AG04450 (cell line): ENCODE measurements at regions not wholly inside any gene's neighbourhood (a gene's known extent, or its start where the extent isn't known, plus 50 kb on each side); places are given as distances from the start of the nearest gene placed in this dataset.

Source experiments
- CTCF ChIA-PET: fragments of 300-600, 350-600 bp; formaldehyde crosslinking; extraction: SDS; loops from one replicate; lab custom pipeline; 2022; ENCODE audit warnings: antibody characterized with exemption, inconsistent platforms; lab: Charles Lee
- POLR2A ChIA-PET: fragments of 350-600 bp; formaldehyde crosslinking; extraction: SDS; loops from one replicate; lab custom pipeline; 2021; ENCODE audit warnings: antibody characterized with exemption, inconsistent platforms; lab: Yijun Ruan, JAX
- DNase-seq: peaks from one replicate; pipeline ENCODE4 v3.0.0-alpha.2; 2011; ENCODE audit warnings: low read depth, low spot score
- H3K27ac ChIP-seq: one replicate; pipeline ENCODE4 v1.5.1; 2012; ENCODE audit warnings: low read depth, low read length, control low read depth
- H3K27me3 ChIP-seq: one replicate; pipeline ENCODE4 v1.6.0; 2012; ENCODE audit warnings: low read length; ENCODE audit not compliant: control insufficient read depth, insufficient read depth
- H3K4me3 ChIP-seq: 2 replicates; pipeline ENCODE4 v1.5.1; 2011; ENCODE audit warnings: mild to moderate bottlenecking, low read depth, low read length, control low read depth
- H3K9me3 ChIP-seq: 2 replicates; pipeline ENCODE4 v1.5.1; 2012; ENCODE audit warnings: low read length; ENCODE audit not compliant: control insufficient read depth, insufficient read depth
- TF ChIP-seq, protein P1 (sequence below): IDR thresholded peaks from 2 replicates; pipeline ENCODE4 v1.5.1; 2011; ENCODE audit warnings: low read depth, low read length, control low read depth, inconsistent platforms

DNA sequence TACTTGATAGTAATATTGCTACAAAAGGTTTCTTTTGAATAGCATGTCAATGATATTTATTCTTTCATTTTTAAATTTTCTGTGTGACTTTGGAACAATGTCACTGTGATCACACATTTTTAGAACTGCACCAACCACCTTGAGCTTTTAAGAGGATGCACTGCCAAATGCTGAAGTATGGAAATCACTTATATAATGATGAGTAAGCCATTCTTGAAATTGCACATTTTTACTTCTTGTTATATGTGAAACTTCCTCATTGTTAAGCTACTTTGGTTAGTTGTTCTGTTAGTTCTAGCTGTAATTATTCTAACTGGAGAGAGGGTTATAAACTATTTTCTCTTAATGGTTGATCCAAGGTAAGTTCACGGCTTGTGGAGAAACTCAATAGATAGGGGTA, 547.5 kb downstream of the ZIC1 start:
- CTCF ChIA-PET: interaction anchor here (0.6 to 2.7 kb wide), 2 partner anchors 10 to 89 kb away, joined by 4 to 12 read pairs; no protein-coding TSS in a partner anchor
- Histone ChIP-seq H3K4me3 (no peak overlapping the region), H3K27ac (no peak overlapping the region), H3K9me3 (no peaks in the 10 kb centered on the region), H3K27me3 (no peaks in the 10 kb centered on the region)
- TF ChIP-seq, protein P1, sequence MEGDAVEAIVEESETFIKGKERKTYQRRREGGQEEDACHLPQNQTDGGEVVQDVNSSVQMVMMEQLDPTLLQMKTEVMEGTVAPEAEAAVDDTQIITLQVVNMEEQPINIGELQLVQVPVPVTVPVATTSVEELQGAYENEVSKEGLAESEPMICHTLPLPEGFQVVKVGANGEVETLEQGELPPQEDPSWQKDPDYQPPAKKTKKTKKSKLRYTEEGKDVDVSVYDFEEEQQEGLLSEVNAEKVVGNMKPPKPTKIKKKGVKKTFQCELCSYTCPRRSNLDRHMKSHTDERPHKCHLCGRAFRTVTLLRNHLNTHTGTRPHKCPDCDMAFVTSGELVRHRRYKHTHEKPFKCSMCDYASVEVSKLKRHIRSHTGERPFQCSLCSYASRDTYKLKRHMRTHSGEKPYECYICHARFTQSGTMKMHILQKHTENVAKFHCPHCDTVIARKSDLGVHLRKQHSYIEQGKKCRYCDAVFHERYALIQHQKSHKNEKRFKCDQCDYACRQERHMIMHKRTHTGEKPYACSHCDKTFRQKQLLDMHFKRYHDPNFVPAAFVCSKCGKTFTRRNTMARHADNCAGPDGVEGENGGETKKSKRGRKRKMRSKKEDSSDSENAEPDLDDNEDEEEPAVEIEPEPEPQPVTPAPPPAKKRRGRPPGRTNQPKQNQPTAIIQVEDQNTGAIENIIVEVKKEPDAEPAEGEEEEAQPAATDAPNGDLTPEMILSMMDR: no peak
- DNase-seq: no peak
- POLR2A ChIA-PET: no interaction called here

DNA sequence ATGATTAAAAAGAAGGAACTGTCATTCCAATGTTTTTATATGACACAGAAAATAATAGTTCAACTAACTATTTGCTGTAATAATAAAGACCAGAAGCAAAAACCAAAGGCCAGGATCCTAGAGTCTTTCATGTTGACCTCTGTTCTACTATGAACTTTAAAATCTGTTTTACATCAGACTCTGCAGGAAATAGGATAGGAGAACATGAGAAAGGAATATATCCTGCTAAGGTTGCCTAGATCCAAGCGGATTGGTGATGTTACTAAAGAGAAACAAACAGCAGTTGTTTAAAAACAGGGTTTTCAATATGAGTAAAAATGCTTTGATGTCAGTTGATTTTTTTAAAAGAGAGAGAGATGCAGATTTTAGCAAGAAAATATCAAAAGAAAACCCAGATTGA, 549.6 kb downstream of the ZIC1 start:
- no peak for DNase-seq
- Histone ChIP-seq H3K27me3 (no peaks in the 10 kb centered on the region), H3K4me3 (no peak overlapping the region), H3K27ac (no peak overlapping the region), H3K9me3 (no peaks in the 10 kb centered on the region)
- POLR2A ChIA-PET: no interaction called here
- CTCF ChIA-PET: no interaction called here
- TF ChIP-seq, protein P1: no peak

DNA sequence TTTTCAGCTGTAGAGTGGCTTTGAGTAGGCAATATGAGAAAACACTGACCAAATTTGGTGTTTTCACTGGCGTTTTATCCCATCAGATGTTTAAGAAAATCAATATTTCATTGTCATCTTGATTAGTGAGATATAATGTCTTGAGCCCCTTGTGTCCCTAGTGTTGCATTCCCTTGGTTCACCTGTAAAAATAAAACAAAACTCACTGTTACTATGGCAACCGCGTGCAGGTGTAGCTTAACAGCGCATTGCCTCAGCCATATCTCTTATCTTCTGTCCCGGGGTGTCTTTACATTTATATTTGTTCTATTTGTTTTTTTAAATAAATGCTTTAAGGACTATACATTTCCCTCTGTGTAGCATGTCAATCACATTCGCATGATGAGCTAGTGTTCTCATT, 551.6 kb downstream of the ZIC1 start:
- no peak for DNase-seq
- no peaks in the 10 kb centered on the region for H3K27me3 ChIP-seq
- no peak overlapping the region for H3K27ac ChIP-seq
- TF ChIP-seq, protein P1: no peak
- H3K9me3 ChIP-seq: no peaks in the 10 kb centered on the region
- ChIA-PET POLR2A (no interaction called here), CTCF (interaction anchor here (1.8 kb wide), 1 partner anchor 15 kb away, joined by 6 read pairs; no protein-coding TSS in a partner anchor)
- H3K4me3 ChIP-seq: no peak overlapping the region

DNA sequence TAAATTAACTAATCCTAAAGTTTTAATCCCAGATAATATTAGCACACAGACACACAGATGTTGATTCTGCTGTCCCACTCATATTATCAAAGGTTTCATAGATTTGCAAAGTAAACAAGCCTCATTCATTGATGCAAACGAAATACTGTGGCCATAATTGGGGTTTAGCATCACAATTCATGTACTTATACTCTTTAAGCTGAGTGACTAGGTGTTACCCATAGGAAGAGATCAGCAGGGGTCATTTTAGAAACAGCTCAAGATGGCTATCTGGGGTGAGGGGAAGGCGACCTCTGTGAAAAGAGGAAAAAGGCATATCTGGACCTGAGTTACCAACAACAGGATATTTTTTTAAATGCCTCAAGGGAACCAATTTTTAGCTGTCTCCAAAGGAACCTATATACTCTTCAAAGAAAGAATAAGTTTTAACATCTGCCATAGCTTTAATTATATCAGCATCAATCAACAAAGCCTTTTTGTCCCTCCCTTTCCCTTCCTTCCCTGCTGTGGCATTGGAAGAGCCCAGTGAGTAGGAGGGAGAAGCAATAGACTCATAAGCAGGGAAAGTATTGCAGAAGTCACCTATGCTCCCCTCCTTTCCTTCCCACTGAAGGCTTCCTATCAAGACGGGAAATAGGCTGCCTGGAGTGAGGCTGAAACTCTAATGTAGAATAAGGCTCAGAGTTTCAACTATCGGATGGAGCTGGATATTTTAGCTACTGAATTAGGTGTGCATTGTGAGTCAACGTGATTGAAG, 553.4 kb downstream of the ZIC1 start:
- no peaks in the 10 kb centered on the region for H3K27me3 ChIP-seq
- no peak for DNase-seq
- H3K27ac ChIP-seq: no peak overlapping the region
- TF ChIP-seq, protein P1: no peak
- no peaks in the 10 kb centered on the region for H3K9me3 ChIP-seq
- ChIA-PET CTCF (interaction anchor here (2.0 kb wide), 1 partner anchor 17 kb away, joined by 9 read pairs; no protein-coding TSS in a partner anchor), POLR2A (no interaction called here)
- no peak overlapping the region for H3K4me3 ChIP-seq

DNA sequence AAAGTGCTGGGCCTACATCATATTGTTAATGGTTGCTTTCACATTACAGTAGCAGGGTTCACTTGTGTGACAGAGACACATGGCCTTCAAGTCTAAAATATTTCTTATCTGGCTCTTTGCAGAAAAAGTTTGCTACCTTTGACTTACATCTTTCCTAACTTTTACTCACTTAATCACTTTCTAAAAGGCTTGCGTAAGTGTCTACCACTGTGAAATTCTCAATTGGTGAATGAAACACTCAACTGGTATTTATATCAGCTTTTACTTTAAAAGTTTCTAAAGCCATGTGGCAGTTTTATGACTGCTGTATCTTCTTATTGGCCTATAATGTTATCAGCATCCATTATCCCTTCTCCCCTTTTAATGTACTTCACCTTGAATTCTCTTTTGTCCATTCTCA, 554.5 kb downstream of the ZIC1 start:
- H3K4me3 ChIP-seq: no peak overlapping the region
- TF ChIP-seq, protein P1: no peak
- H3K27ac ChIP-seq: no peak overlapping the region
- ChIA-PET POLR2A (no interaction called here), CTCF (interaction anchor here (2.0 kb wide), 1 partner anchor 18 kb away, joined by 9 read pairs; no protein-coding TSS in a partner anchor)
- H3K9me3 ChIP-seq: no peaks in the 10 kb centered on the region
- no peaks in the 10 kb centered on the region for H3K27me3 ChIP-seq
- no peak for DNase-seq
